IMR-90 (cell line): ENCODE measurements at regions not wholly inside any gene's neighbourhood (a gene's known extent, or its start where the extent isn't known, plus 50 kb on each side); places are given as distances from the start of the nearest gene placed in this dataset.

Experiments
- ATAC-seq: fragments of 200-7000 bp; cut with Tn5 transposase; 2 replicates; pipeline ENCODE4 v1.9.1; 2020; ENCODE audit warnings: low read depth, mild to moderate bottlenecking, moderate library complexity
- BruUV-seq: library from RNA; stranded (reverse); fragments of 400-500 nt; replicated peaks from 2 replicates; lab custom pipeline; 2021; lab: Mats Ljungman, UMichigan
- CTCF ChIA-PET: fragments of 300-600 bp; formaldehyde crosslinking; extraction: SDS; loops from one replicate; lab custom pipeline; 2021; ENCODE audit warnings: antibody characterized with exemption; lab: Yijun Ruan, JAX
- POLR2A ChIA-PET: fragments of 300-600 bp; sonication (Branson Sonifier 250); formaldehyde crosslinking; loops from one replicate; lab custom pipeline; 2022; ENCODE audit warnings: antibody characterized with exemption; ENCODE audit not compliant: unreplicated experiment; lab: Charles Lee
- DNase-seq: peaks from one replicate; pipeline ENCODE4 v3.0.0; 2013
- H2AFZ ChIP-seq: replicated peaks from 2 replicates; pipeline ENCODE3; 2013; ENCODE audit warnings: low read length, mild to moderate bottlenecking; ENCODE audit not compliant: poor library complexity
- H2AK5ac ChIP-seq: 2 replicates; pipeline ENCODE4 v1.6.1; 2013; ENCODE audit warnings: low read depth, low read length, inconsistent platforms
- H2AK9ac ChIP-seq: replicated peaks from 2 replicates; pipeline ENCODE3; 2013; ENCODE audit warnings: mild to moderate bottlenecking, low read depth, low read length, moderate library complexity; ENCODE audit not compliant: poor library complexity
- H2BK120ac ChIP-seq: 2 replicates; pipeline ENCODE4 v1.6.1; 2013; ENCODE audit warnings: low read depth, low read length, inconsistent platforms
- H2BK15ac ChIP-seq: 3 replicates; pipeline ENCODE4 v1.6.1; 2013; ENCODE audit warnings: low read depth, low read length, inconsistent platforms
- H2BK20ac ChIP-seq: 2 replicates; pipeline ENCODE4 v1.6.1; 2013; ENCODE audit warnings: low read depth, mild to moderate bottlenecking, inconsistent platforms, low read length, moderate library complexity
- H2BK5ac ChIP-seq: 2 replicates; pipeline ENCODE4 v1.6.1; 2013; ENCODE audit warnings: mild to moderate bottlenecking, low read depth, low read length, inconsistent platforms; ENCODE audit not compliant: poor library complexity, severe bottlenecking
- H3K14ac ChIP-seq: replicated peaks from 2 replicates; pipeline ENCODE4 v1.6.1; 2013; ENCODE audit warnings: low read depth, low read length, inconsistent platforms
- H3K18ac ChIP-seq: 2 replicates; pipeline ENCODE4 v1.6.1; 2013; ENCODE audit warnings: low read depth, low read length, control low read depth
- H3K23ac ChIP-seq: 2 replicates; pipeline ENCODE4 v1.6.1; 2013; ENCODE audit warnings: low read depth, low read length, inconsistent platforms
- H3K27ac ChIP-seq: 2 replicates; pipeline ENCODE4 v1.5.1; 2013; ENCODE audit warnings: mild to moderate bottlenecking, control low read depth, low read length; ENCODE audit not compliant: insufficient read depth
- H3K27me3 ChIP-seq: 2 replicates; pipeline ENCODE4 v1.6.1; 2013; ENCODE audit warnings: low read length; ENCODE audit not compliant: control insufficient read depth, insufficient read depth
- H3K36me3 ChIP-seq: 2 replicates; pipeline ENCODE4 v1.6.1; 2013; ENCODE audit warnings: low read length, mixed read lengths; ENCODE audit not compliant: control insufficient read depth, insufficient read depth
- H3K4ac ChIP-seq: 2 replicates; pipeline ENCODE4 v1.6.1; 2013; ENCODE audit warnings: low read depth, low read length, inconsistent platforms
- H3K4me1 ChIP-seq: 2 replicates; pipeline ENCODE4 v1.6.1; 2013; ENCODE audit warnings: low read length, mixed read lengths; ENCODE audit not compliant: control insufficient read depth, insufficient read depth
- H3K4me2 ChIP-seq: 2 replicates; pipeline ENCODE4 v1.6.1; 2013; ENCODE audit warnings: low read depth, mild to moderate bottlenecking, control low read depth, low read length, moderate library complexity
- H3K4me3 ChIP-seq: 2 replicates; pipeline ENCODE4 v1.5.1; 2013; ENCODE audit warnings: low read depth, mild to moderate bottlenecking, control low read depth, low read length, moderate library complexity; ENCODE audit not compliant: insufficient read depth
- H3K56ac ChIP-seq: 2 replicates; pipeline ENCODE4 v1.6.1; 2013; ENCODE audit warnings: low read length, inconsistent platforms; ENCODE audit not compliant: insufficient read depth; ENCODE audit errors: extremely low read depth
- H3K79me1 ChIP-seq, 2 experiments: 2 replicates each; pipeline ENCODE4 v1.6.1; 2013; ENCODE audit warnings: low read length in 2 of 2, inconsistent platforms in 1 of 2, low read depth in 1 of 2
- H3K9ac ChIP-seq: 2 replicates; pipeline ENCODE4 v1.6.1; 2013; ENCODE audit warnings: low read depth, low read length, control low read depth
- H3K9me1 ChIP-seq: 2 replicates; pipeline ENCODE4 v1.6.1; 2013; ENCODE audit warnings: low read length, inconsistent platforms; ENCODE audit not compliant: insufficient read depth
- H3K9me3 ChIP-seq: 2 replicates; pipeline ENCODE4 v1.6.1; 2013; ENCODE audit warnings: low read length; ENCODE audit not compliant: control insufficient read depth, insufficient read depth
- H4K20me1 ChIP-seq: 2 replicates; pipeline ENCODE4 v1.6.1; 2013; ENCODE audit warnings: low read length, inconsistent platforms; ENCODE audit not compliant: insufficient read depth
- H4K5ac ChIP-seq: 2 replicates; pipeline ENCODE4 v1.6.1; 2013; ENCODE audit warnings: mild to moderate bottlenecking, low read depth, low read length, control low read depth
- H4K8ac ChIP-seq, 2 experiments: 2 replicates each; pipeline ENCODE4 v1.6.1; 2013; ENCODE audit warnings: low read depth in 2 of 2, low read length in 2 of 2, control low read depth in 1 of 2, inconsistent platforms in 1 of 2
- H4K91ac ChIP-seq: 2 replicates; pipeline ENCODE4 v1.6.1; 2013; ENCODE audit warnings: low read depth, low read length, inconsistent platforms; ENCODE audit not compliant: insufficient read depth
- BHLHE40 ChIP-seq: fragments of 150-350 bp; IDR thresholded peaks from 2 replicates; pipeline ENCODE4 v1.6.1; 2016; ENCODE audit warnings: mild to moderate bottlenecking, low read depth, low read length
- CEBPB ChIP-seq: IDR thresholded peaks from 2 replicates; pipeline ENCODE4 v1.6.1; 2012; ENCODE audit warnings: low read depth, low read length, improper control_type of control experiment
- CHD1 ChIP-seq: IDR thresholded peaks from 2 replicates; pipeline ENCODE4 v1.6.1; 2012; ENCODE audit warnings: low read depth, low read length, improper control_type of control experiment
- CTCF ChIP-seq: conservative IDR thresholded peaks from 2 replicates; pipeline ENCODE4 v1.5.1; 2012; ENCODE audit warnings: mild to moderate bottlenecking, low read depth, low read length, improper control_type of control experiment
- ELK1 ChIP-seq: fragments of 150-350 bp; IDR thresholded peaks from 2 replicates; pipeline ENCODE4 v1.6.1; 2016; ENCODE audit warnings: low read depth, mild to moderate bottlenecking, low read length, moderate library complexity, borderline replicate concordance
- FOS ChIP-seq: fragments of 150-350 bp; IDR thresholded peaks from 2 replicates; pipeline ENCODE4 v1.6.1; 2016; ENCODE audit warnings: low read depth, low read length
- MAFK ChIP-seq: IDR thresholded peaks from 2 replicates; pipeline ENCODE4 v1.6.1; 2012; ENCODE audit warnings: low read depth, low read length, improper control_type of control experiment
- MAZ ChIP-seq: IDR thresholded peaks from 2 replicates; pipeline ENCODE4 v1.6.1; 2012; ENCODE audit warnings: low read depth, mild to moderate bottlenecking, low read length, improper control_type of control experiment, moderate library complexity, borderline replicate concordance
- MXI1 ChIP-seq: IDR thresholded peaks from 2 replicates; pipeline ENCODE4 v1.6.1; 2012; ENCODE audit warnings: low read depth, mild to moderate bottlenecking, low read length, moderate library complexity, borderline replicate concordance
- NFE2L2 ChIP-seq: fragments of 150-350 bp; IDR thresholded peaks from 2 replicates; pipeline ENCODE4 v1.6.1; 2016; ENCODE audit warnings: low read depth, mild to moderate bottlenecking, low read length
- POLR2A ChIP-seq: IDR thresholded peaks from 2 replicates; pipeline ENCODE4 v1.6.1; 2012; ENCODE audit warnings: mild to moderate bottlenecking, low read depth, low read length
- RAD21 ChIP-seq: IDR thresholded peaks from 2 replicates; pipeline ENCODE4 v1.6.1; 2012; ENCODE audit warnings: low read length, improper control_type of control experiment
- RCOR1 ChIP-seq: IDR thresholded peaks from 2 replicates; pipeline ENCODE4 v1.6.1; 2012; ENCODE audit warnings: mild to moderate bottlenecking, low read length, improper control_type of control experiment; ENCODE audit not compliant: insufficient replicate concordance
- RFX5 ChIP-seq: IDR thresholded peaks from 2 replicates; pipeline ENCODE4 v1.8.0; 2012; ENCODE audit warnings: low read depth, mild to moderate bottlenecking, low read length, moderate library complexity
- SMC3 ChIP-seq: fragments of 150-350 bp; IDR thresholded peaks from 2 replicates; pipeline ENCODE4 v1.6.1; 2016; ENCODE audit warnings: low read depth, mild to moderate bottlenecking, antibody characterized with exemption, low read length, moderate library complexity
- USF2 ChIP-seq: fragments of 150-350 bp; IDR thresholded peaks from 2 replicates; pipeline ENCODE4 v1.6.1; 2017; ENCODE audit warnings: mild to moderate bottlenecking, antibody characterized with exemption, low read length, low read depth
- WGBS, 2 experiments: methylation state at CpG; one replicate each; pipeline versions ENCODE4 v1.1.5 to v1.1.7; 2013; ENCODE audit warnings: missing lambda C conversion rate in 2 of 2; ENCODE audit not compliant: insufficient read length in 1 of 2; ENCODE audit errors: extremely low coverage in 2 of 2; 5-methylcytosine and 5-hydroxymethylcytosine counted together
- dilution Hi-C: fragments of 300-500 bp; cut with HindIII; formaldehyde crosslinking; loops from one replicate; pipeline ENCODE4 v1.14.3; 2018; ENCODE audit warnings: low sequenced_read_pairs; ENCODE audit not compliant: unreplicated experiment
- in situ Hi-C: fragments of 300-500 bp; cut with MboI; formaldehyde crosslinking; loops from 3 replicates; pipeline ENCODE4 v1.14.3; 2019; ENCODE audit warnings: low sequenced_read_pairs, inconsistent platforms, mixed read lengths
- intact Hi-C: fragments of 100-400 bp; cut with micrococcal nuclease; formaldehyde crosslinking; loops from 2 replicates; pipeline ENCODE4 v1.10.0; 2022

- H2AK9ac ChIP-seq, result no peak overlapping the region
- no TSS peak for BruUV-seq
Observed at GRCh38 chr2:107428781-107429180, 397.9 kb upstream of the RGPD4 start.

More at GRCh38 chr2:107428781-107429180, 397.9 kb upstream of the RGPD4 start:
- no peak overlapping the region for H2BK5ac ChIP-seq
- no peak overlapping the region for H3K27ac ChIP-seq
- H3K27me3 ChIP-seq, result no peaks in the 10 kb centered on the region
- no peaks in the 10 kb centered on the region for H4K20me1 ChIP-seq
- no peak overlapping the region for H4K5ac ChIP-seq
- DNase-seq (no peak), ATAC-seq (no peak)
- H3K4me2 ChIP-seq, result no peak overlapping the region
- no peak overlapping the region for H3K4me3 ChIP-seq
- no peak overlapping the region for H2BK120ac ChIP-seq
- H2BK20ac ChIP-seq, result no peak overlapping the region
- H3K18ac ChIP-seq, result no peak overlapping the region
- H3K9me3 ChIP-seq, result peaks cover 2% of the 10 kb centered on the region; the same call in 1 of the 2 replicates
- no peaks in the 10 kb centered on the region for H3K79me1 ChIP-seq
- POLR2A ChIA-PET, result no interaction called here
- no peak overlapping the region for H2AFZ ChIP-seq
- no peak overlapping the region for H3K23ac ChIP-seq
- intact Hi-C loops (no loop called here), dilution Hi-C loops (no loop called here), in situ Hi-C loops (no loop called here)
- H2BK15ac ChIP-seq, result no peak overlapping the region
- H3K56ac ChIP-seq, result no peak overlapping the region
- TF ChIP-seq POLR2A (no peak), CTCF (no peak), USF2 (no peak), MAZ (no peak), MXI1 (no peak), RCOR1 (no peak), CHD1 (no peak), FOS (no peak), SMC3 (no peak), MAFK (no peak), RFX5 (no peak), BHLHE40 (no peak), ELK1 (no peak), CEBPB (no peak), RAD21 (no peak), NFE2L2 (no peak)
- no peak overlapping the region for H3K4ac ChIP-seq
- H3K14ac ChIP-seq, result no peak overlapping the region
- CTCF ChIA-PET, result no interaction called here
- 60% methylated on average over 1 of the region's 3 CpGs; no CpG with 5 or more reads in 1 of the 2 experiments for WGBS, 2 experiments
- H3K36me3 ChIP-seq, result no peaks in the 10 kb centered on the region
- H4K91ac ChIP-seq, result no peak overlapping the region
- H3K9me1 ChIP-seq, result no peaks in the 10 kb centered on the region
- no peak overlapping the region for H3K9ac ChIP-seq
- H4K8ac ChIP-seq, result no peak overlapping the region
- no peaks in the 10 kb centered on the region for H3K4me1 ChIP-seq
- H2AK5ac ChIP-seq, result no peak overlapping the region
